ENCODE measurements at regions not wholly inside any gene's neighbourhood (a gene's known extent, or its start where the extent isn't known, plus 50 kb on each side); places are given as distances from the start of the nearest gene placed in this dataset.

GRCh38 chr1:239268941-239269340 lies 117.4 kb upstream of the CHRM3 start:
- TF ChIP-seq EZH2phosphoT487 (IDR thresholded peaks at IDR 0.05; ENCODE audit: low read length): no peak
- no peak for TF ChIP-seq CTCF (IDR thresholded peaks at IDR 0.05; ENCODE audit: low read length)

Measured in MM.1S (cell line).